ENCODE measurements at regions not wholly inside any gene's neighbourhood (a gene's known extent, or its start where the extent isn't known, plus 50 kb on each side); places are given as distances from the start of the nearest gene placed in this dataset.

DNA sequence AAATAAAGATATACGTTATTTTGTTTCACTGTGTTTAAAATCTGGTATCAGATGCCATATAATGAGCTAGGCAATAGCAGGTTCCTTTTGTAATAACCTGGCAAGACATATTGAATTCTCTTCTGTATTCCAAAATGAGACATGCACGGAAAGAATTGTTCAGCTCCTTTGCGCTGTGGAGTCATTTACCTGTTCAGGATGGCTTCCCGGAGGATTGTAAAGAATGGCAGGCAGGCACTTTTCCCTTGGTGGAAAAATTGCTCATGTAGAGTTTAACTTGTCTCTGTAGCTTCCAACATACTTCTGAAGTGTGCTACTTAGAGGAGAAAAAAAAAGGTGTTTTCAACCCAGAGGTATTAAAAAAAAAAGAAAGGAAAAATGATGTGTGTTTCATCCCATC, 805.2 kb downstream of the GALC start:
- DNase-seq (ENCODE audit: low read depth in 4 of 4, low spot score in 2 of 4), result no peak

GRCh38 chr14:87186737-87187136, 806.2 kb downstream of the GALC start:
- no peak for DNase-seq (ENCODE audit: low read depth in 4 of 4, low spot score in 2 of 4)

DNA sequence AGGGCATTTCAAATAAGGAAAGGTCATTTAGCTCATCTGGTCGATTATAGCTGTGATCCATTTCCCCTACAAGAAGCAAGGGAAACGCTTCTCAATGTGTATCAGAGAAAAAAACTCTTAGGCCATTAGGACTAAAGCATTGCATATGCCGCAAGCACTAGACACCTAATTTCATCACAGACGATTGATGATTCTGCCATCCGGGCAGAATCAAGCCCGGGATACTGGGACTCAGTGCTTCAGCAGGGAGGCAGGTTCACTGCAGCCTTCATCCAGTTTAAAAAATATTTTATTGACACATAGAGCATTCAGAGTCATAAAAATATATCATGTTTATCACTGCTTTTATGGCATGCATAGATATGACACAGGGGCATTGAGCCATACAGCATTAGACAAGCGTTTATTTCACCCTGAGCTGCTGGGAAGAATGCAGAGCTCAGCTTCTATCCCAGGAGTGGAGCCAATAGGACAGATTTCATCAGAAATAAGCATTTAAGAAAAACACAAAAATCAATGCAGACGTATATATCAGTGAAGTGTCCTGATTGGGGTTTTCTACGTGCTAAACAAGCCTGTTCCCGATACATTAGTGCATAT, 806.9 kb downstream of the GALC start:
- no peak for DNase-seq (ENCODE audit: low read depth in 4 of 4, low spot score in 2 of 4)

GRCh38 chr14:87184180-87184579, 808.8 kb downstream of the GALC start:
- no peak for DNase-seq (ENCODE audit: low read depth in 4 of 4, low spot score in 2 of 4)

DNA sequence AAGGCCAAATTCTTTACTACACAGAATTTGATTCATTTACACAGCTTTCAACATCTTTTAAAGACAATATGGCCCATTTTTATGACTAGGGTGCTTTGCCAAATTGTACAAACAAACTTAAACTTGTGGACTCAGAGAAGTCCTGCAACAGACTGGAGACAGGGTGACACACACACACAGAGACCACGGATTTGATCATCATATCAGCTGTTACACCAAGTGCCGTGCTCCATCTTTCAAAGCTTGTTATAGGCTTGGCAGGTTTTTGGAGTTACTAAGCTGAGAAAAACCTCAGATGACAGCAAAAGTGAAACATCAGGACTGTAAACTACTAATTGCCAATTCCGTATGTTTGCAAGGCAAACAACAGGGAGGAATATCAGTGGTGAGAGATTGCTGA, 811.7 kb downstream of the GALC start:
- no peak for DNase-seq (ENCODE audit: low read depth in 4 of 4, low spot score in 2 of 4)

- no peak for DNase-seq (ENCODE audit: low read depth in 4 of 4, low spot score in 2 of 4)
These were observed 813.0 kb downstream of the GALC start for GRCh38 chr14:87179936-87180335.

DNA sequence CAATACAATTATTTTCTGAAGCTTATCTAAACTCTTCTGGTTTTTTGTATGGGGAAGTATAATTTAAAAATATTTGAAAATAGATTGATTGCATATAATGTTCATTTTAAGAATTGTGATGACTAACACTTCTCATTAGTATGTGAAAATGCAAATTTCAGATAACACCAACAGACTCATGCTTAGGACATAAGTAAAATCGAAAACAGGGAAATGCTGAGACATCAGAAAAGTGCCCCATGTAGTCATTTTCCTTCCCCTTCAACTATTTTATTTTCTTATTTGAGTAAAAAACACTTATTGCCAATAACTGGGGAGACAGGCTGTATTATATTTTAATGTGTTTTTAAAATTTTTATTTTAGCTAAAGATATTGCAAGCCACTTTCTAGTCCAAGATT, 814.7 kb downstream of the GALC start:
- no peak for DNase-seq (ENCODE audit: low read depth in 4 of 4, low spot score in 2 of 4)

DNA sequence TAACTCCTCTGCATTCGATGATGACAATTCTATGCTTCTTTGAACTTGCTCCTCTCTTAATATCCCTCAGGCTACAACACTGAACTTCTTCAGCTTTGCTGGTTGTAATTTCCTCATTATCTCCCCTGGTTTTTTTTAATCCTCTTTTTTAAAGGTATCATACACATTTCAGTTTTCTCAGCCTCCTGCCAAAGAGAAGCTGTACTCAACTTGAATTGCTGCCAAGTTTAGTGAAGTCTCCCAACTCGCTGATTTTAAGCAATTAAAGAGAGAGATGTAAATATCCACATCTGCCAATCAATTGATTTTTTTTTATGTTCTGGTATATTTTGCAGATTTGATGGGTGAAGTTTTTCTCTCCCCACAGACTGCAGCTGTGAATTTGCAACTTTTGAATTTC, 817.8 kb downstream of the GALC start:
- DNase-seq (ENCODE audit: low read depth in 4 of 4, low spot score in 2 of 4), result no peak

DNA sequence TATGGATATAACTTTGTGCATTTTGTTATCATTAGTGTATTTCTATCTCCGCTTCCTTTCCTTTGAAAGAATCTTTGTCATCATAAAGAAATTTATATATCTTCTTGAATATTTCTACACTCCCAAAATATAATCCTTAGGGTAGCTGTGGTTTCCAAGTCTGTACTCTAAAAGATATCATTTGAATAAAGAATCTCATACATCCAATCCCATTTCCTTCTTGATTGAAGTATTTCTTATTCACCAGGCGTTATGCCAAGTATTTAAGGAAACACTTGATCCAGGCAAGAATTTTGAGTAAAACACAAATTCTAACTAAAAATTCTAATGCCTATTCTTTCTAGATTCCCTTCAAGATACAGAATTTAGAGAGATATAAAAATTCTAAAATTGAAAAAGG, 821.8 kb downstream of the GALC start:
- DNase-seq (ENCODE audit: low read depth in 4 of 4, low spot score in 2 of 4), result no peak

GRCh38 chr14:87170179-87170578, 822.8 kb downstream of the GALC start:
- DNase-seq (ENCODE audit: low read depth in 4 of 4, low spot score in 2 of 4), result no peak

DNA sequence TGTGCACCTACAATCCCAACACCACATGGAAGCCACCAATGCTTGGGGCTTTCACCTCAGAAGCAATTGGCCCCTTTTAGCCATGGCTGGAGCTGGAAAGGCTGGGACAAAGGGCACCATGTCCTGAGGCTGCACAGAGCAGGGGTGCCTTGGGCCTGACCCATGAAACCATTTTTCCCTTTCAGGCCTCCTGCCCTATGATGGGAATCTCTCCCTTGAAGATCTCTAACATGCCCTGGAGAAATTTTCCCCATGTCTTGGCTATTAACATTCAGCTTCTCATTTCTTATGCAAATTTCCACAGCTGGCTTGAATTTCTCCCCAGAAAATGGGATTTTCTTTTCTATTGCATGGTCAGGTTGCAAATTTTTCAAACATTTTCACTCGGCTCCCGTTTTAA, 823.6 kb downstream of the GALC start:
- DNase-seq (ENCODE audit: low read depth in 4 of 4, low spot score in 2 of 4), result no peak

DNA sequence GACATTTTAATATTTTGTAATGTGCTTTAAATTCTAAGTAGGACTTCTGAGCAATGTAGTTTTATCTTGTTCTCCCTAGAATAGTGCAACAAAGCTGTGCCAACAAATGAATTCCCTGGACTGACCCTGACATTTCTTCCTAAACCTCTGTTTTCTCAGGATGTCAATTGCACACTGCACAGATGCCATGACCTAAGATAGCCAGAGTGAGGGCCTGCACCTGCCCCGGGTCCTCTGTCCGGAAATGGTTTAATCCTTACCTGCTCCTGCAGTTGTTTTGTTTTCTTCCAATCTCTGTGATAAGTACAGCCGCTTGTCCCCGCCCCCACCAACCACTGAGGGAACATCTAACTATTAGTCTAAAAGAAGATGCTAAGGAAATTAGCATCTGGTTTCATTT, 831.5 kb downstream of the GALC start:
- no peak for DNase-seq (ENCODE audit: low read depth in 4 of 4, low spot score in 2 of 4)

DNA sequence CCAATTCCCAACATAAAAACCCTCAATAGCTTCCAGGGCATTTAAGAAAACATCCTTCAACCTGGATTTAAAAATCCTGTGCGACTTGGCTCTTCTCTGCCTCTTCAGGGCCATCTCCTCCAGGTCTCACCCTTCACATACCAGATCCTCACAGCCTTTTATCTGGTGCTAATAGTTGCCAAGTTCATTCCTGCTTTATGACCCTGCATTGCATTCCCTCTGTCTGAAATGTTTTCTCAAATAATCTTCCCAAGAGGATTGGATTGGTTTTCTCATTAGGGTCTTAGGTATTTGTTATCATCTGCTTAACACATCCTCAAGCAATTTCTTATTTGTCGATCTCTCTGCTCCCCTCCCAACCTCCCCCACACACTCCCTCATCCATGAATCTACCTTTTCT, 832.0 kb downstream of the GALC start:
- no peak for DNase-seq (ENCODE audit: low read depth in 4 of 4, low spot score in 2 of 4)

DNA sequence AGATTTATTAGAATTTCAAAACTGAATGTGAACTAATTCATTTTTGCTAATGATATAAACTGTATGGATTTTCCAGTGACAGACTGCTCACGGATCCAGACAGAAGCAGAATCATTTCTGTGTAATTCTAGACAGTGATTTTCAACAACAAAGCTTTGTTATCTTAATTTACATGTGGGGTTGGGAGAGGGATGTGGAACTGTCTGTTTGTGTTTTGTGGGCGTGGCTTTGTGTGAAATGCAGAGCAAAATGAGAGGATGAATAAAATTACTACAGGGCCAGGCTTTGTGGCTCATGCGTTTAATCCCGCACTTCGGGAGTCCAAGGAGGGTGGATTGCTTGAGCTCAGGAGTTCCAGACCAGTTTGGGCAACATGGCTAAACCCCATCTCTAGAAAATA, 834.7 kb downstream of the GALC start:
- DNase-seq (ENCODE audit: low read depth in 4 of 4, low spot score in 2 of 4), result no peak

- DNase-seq (ENCODE audit: low read depth in 4 of 4, low spot score in 2 of 4), result no peak
These were observed 836.1 kb downstream of the GALC start for GRCh38 chr14:87156878-87157277.

- no peak for DNase-seq (ENCODE audit: low read depth in 4 of 4, low spot score in 2 of 4)
These were observed 837.0 kb downstream of the GALC start for GRCh38 chr14:87155856-87156488.

DNA sequence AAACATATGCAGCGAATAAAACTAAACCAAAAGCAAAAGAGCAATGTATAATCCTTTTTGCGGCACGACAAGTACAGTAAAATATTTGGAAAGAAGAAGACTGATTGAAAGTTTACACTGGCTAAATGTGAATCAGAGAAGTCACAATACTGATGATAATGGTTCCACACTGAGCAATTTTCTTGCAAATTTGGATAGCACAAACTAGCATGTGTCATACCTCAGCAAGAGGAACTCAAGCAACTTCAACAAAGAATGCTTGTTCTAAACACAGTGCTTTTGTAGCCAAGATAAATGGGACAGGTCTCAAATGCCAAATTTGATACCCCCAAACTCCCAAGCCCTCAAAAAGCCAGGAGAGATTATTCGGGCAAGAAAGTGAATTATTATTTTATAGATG, 839.1 kb downstream of the GALC start:
- no peak for DNase-seq (ENCODE audit: low read depth in 4 of 4, low spot score in 2 of 4)

DNA sequence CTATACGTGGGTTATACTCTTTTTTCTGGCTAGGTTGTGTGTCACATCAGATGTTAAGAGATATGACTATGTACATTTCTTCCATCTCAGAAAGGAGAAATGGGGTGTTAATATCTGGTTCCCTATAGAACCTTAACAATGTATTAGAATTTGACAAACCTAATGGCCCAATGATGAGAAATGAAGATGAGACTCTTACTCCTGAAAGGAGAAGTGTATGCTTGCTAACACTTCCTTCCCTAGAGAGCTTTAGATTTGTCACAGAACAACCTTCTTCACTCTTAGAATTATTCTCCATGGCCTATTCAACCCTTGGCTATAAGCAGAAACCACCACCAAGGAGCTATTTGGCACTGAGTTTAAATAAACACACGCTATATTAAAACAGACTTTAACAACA, 839.6 kb downstream of the GALC start:
- no peak for DNase-seq (ENCODE audit: low read depth in 4 of 4, low spot score in 2 of 4)

GRCh38 chr14:87152693-87153092, 840.3 kb downstream of the GALC start:
- no peak for DNase-seq (ENCODE audit: low read depth in 4 of 4, low spot score in 2 of 4)

DNA sequence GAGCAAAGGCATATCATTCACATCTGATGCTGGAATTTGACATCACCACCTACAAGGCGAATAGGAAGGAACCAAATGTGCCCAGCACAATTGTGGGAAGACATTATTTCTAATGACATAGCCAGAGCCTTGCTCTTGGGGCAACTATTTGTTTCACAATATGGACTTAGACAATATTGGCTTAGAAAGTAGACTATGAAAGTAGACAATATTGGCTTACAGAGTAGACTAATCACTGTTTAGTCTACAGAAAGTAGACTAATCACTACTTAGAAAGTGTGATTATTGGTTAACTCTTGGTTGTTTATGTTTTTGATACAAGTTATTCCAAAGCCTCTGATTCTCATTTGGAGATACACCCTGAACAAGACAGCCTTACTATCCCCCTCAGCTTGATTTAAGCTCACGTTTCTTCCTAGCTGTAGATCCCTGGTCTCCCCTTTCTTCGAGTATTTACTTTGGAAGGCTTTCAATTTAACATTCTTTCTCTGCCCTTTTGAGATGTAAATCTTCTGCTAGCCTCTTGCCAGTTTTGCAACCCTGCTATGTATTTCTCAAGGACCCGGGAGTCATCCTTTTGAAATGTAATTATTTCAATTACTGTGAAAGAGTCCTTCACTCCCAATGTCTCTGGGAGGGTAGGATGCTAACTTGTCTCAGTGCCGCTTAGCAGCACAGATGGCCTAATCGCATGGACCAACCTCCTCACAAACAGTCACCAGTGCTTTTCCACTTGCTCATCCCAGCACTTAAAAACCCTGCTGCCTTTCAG, 843.2 kb downstream of the GALC start:
- peak in 1 of 4 donors; percentile 7 for DNase-seq (ENCODE audit: low read depth in 4 of 4, low spot score in 2 of 4)

DNA sequence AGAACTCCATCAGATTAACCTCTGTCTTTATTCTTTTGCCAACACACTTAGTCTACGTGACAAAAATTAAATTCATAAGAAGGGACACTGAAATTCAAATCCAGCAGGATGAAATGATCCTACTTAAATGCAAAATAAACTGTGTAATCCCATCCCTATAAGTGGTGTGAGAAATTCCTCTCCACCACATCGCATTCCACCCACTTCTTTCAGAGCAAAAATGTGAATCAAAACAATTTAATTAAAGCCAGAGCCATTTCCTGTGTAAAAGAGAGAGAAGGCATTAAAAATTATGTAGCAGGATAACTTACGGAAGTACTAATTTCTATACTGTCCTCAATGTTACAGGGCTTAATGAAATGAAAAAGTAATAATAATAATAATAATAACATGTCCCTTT, 844.3 kb downstream of the GALC start:
- DNase-seq (ENCODE audit: low read depth in 4 of 4, low spot score in 2 of 4), result no peak

DNA sequence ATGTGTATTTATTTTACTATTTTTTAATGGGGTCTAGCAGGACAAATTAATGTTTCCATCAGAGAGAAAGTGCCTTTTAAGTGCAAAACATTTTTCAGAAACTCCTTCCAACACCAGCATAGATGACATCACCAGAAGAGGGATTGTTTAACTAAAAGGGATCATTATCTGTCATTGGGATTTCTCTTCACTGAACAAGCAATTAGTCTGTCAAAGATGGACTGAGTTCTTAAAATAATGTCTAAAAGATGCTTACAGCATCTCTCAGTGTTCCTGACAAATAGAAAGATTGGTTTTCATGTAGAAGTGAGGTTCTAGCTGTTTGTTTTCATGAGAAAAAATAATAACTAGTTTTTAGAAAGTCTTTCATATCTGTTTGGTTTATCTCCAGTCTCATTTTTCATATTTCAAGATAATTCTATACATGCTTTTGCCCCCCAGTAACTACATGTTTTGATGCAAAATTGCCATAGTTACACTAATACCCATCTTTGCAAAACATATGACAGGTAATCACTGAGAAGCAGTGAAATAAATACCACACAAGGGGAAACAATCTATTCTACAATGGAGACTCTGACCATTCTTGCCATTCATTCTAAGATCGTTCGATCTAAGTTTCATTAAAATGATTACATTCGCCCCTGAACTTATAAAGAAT, 850.3 kb downstream of the GALC start:
- DNase-seq (ENCODE audit: low read depth in 4 of 4, low spot score in 2 of 4), result no peak

All from left renal cortex interstitium (tissue), 4 donors.